T-helper 2 cell treated with Interferon-gamma antibody and Interleukin-4, amounts not matched to agents 5 μg/mL and 100 μg/mL, for 36 hours (primary cell): ENCODE measurements at regions not wholly inside any gene's neighbourhood (a gene's known extent, or its start where the extent isn't known, plus 50 kb on each side); places are given as distances from the start of the nearest gene placed in this dataset.

Experiments
- DNase-seq: peaks from one replicate; pipeline ENCODE4 v3.0.0; 2021; ENCODE audit warnings: low spot score
- H3K27ac Mint-ChIP-seq: one replicate; pipeline ENCODE4 v1.8.0; 2021; ENCODE audit warnings: mild to moderate bottlenecking, mixed read lengths
- H3K27me3 Mint-ChIP-seq: one replicate; pipeline ENCODE4 v1.8.0; 2021; ENCODE audit warnings: low read depth, mixed read lengths
- H3K36me3 Mint-ChIP-seq: one replicate; pipeline ENCODE4 v1.8.0; 2021; ENCODE audit warnings: low read depth, mixed read lengths
- H3K4me1 Mint-ChIP-seq: one replicate; pipeline ENCODE4 v1.8.0; 2021; ENCODE audit warnings: low read depth, mixed read lengths
- H3K4me3 Mint-ChIP-seq: one replicate; pipeline ENCODE4 v1.8.0; 2022; ENCODE audit warnings: mild to moderate bottlenecking, moderate library complexity, mixed read lengths
- H3K9me3 Mint-ChIP-seq: one replicate; pipeline ENCODE4 v1.8.0; 2021; ENCODE audit warnings: mixed read lengths

GRCh38 chrX:10759141-10759799, 138.9 kb upstream of the MID1 start:
- no peaks in the 10 kb centered on the region for H3K4me1 Mint-ChIP-seq
- H3K27ac Mint-ChIP-seq = no peak overlapping the region
- no peaks in the 10 kb centered on the region for H3K9me3 Mint-ChIP-seq
- H3K4me3 Mint-ChIP-seq = no peak overlapping the region
- H3K36me3 Mint-ChIP-seq = no peaks in the 10 kb centered on the region
- DNase-seq = no peak
- H3K27me3 Mint-ChIP-seq = no peaks in the 10 kb centered on the region

GRCh38 chrX:10761447-10761846, 141.1 kb upstream of the MID1 start:
- DNase-seq = no peak
- Mint-ChIP-seq H3K27me3 (no peaks in the 10 kb centered on the region), H3K27ac (no peak overlapping the region), H3K4me3 (no peak overlapping the region), H3K4me1 (no peaks in the 10 kb centered on the region), H3K36me3 (no peaks in the 10 kb centered on the region), H3K9me3 (no peaks in the 10 kb centered on the region)

GRCh38 chrX:10769195-10769594, 148.8 kb upstream of the MID1 start:
- Mint-ChIP-seq H3K27ac (no peak overlapping the region), H3K4me3 (no peak overlapping the region), H3K4me1 (no peaks in the 10 kb centered on the region), H3K9me3 (no peaks in the 10 kb centered on the region), H3K36me3 (no peaks in the 10 kb centered on the region), H3K27me3 (no peaks in the 10 kb centered on the region)
- no peak for DNase-seq

- Mint-ChIP-seq H3K36me3 (no peaks in the 10 kb centered on the region), H3K9me3 (no peaks in the 10 kb centered on the region), H3K4me1 (no peaks in the 10 kb centered on the region), H3K27me3 (no peaks in the 10 kb centered on the region), H3K27ac (no peak overlapping the region), H3K4me3 (no peak overlapping the region)
- DNase-seq = no peak
Observed at GRCh38 chrX:10769696-10770619, 149.6 kb upstream of the MID1 start.

- H3K27ac Mint-ChIP-seq = no peak overlapping the region
- no peaks in the 10 kb centered on the region for H3K36me3 Mint-ChIP-seq
- H3K4me1 Mint-ChIP-seq = no peaks in the 10 kb centered on the region
- H3K4me3 Mint-ChIP-seq = no peak overlapping the region
- H3K27me3 Mint-ChIP-seq = no peaks in the 10 kb centered on the region
- H3K9me3 Mint-ChIP-seq = no peaks in the 10 kb centered on the region
- DNase-seq = no peak
Observed at GRCh38 chrX:10773318-10773717, 152.9 kb upstream of the MID1 start.

GRCh38 chrX:10781847-10782530, 161.6 kb upstream of the MID1 start:
- DNase-seq = no peak
- Mint-ChIP-seq H3K9me3 (no peaks in the 10 kb centered on the region), H3K4me1 (no peaks in the 10 kb centered on the region), H3K27me3 (no peaks in the 10 kb centered on the region), H3K36me3 (no peaks in the 10 kb centered on the region), H3K27ac (no peak overlapping the region), H3K4me3 (no peak overlapping the region)

- H3K9me3 Mint-ChIP-seq = no peaks in the 10 kb centered on the region
- H3K4me1 Mint-ChIP-seq = no peaks in the 10 kb centered on the region
- H3K27ac Mint-ChIP-seq = no peak overlapping the region
- H3K4me3 Mint-ChIP-seq = no peak overlapping the region
- DNase-seq = no peak
- H3K27me3 Mint-ChIP-seq = no peaks in the 10 kb centered on the region
- H3K36me3 Mint-ChIP-seq = no peaks in the 10 kb centered on the region
Observed at GRCh38 chrX:10783451-10783995, 163.1 kb upstream of the MID1 start.

- no peaks in the 10 kb centered on the region for H3K4me1 Mint-ChIP-seq
- no peaks in the 10 kb centered on the region for H3K9me3 Mint-ChIP-seq
- H3K4me3 Mint-ChIP-seq = no peak overlapping the region
- H3K27ac Mint-ChIP-seq = no peak overlapping the region
- no peaks in the 10 kb centered on the region for H3K36me3 Mint-ChIP-seq
- no peak for DNase-seq
- no peaks in the 10 kb centered on the region for H3K27me3 Mint-ChIP-seq
Observed at GRCh38 chrX:10787264-10787663, 166.9 kb upstream of the MID1 start.

- H3K27me3 Mint-ChIP-seq = no peaks in the 10 kb centered on the region
- DNase-seq = no peak
- no peaks in the 10 kb centered on the region for H3K9me3 Mint-ChIP-seq
- no peak overlapping the region for H3K4me3 Mint-ChIP-seq
- no peaks in the 10 kb centered on the region for H3K36me3 Mint-ChIP-seq
- H3K4me1 Mint-ChIP-seq = no peaks in the 10 kb centered on the region
- no peak overlapping the region for H3K27ac Mint-ChIP-seq
Observed at GRCh38 chrX:10794203-10794630, 173.8 kb upstream of the MID1 start.

- DNase-seq = no peak
- H3K27me3 Mint-ChIP-seq = no peaks in the 10 kb centered on the region
- no peak overlapping the region for H3K4me3 Mint-ChIP-seq
- no peaks in the 10 kb centered on the region for H3K4me1 Mint-ChIP-seq
- no peaks in the 10 kb centered on the region for H3K36me3 Mint-ChIP-seq
- H3K9me3 Mint-ChIP-seq = no peaks in the 10 kb centered on the region
- H3K27ac Mint-ChIP-seq = no peak overlapping the region
Observed at GRCh38 chrX:10795721-10796120, 175.3 kb upstream of the MID1 start.

GRCh38 chrX:10797466-10797865, 177.1 kb upstream of the MID1 start:
- DNase-seq = no peak
- Mint-ChIP-seq H3K36me3 (no peaks in the 10 kb centered on the region), H3K27ac (no peak overlapping the region), H3K9me3 (no peaks in the 10 kb centered on the region), H3K27me3 (no peaks in the 10 kb centered on the region), H3K4me1 (no peaks in the 10 kb centered on the region), H3K4me3 (no peak overlapping the region)

- no peaks in the 10 kb centered on the region for H3K27me3 Mint-ChIP-seq
- no peaks in the 10 kb centered on the region for H3K9me3 Mint-ChIP-seq
- H3K27ac Mint-ChIP-seq = no peak overlapping the region
- no peaks in the 10 kb centered on the region for H3K4me1 Mint-ChIP-seq
- no peaks in the 10 kb centered on the region for H3K36me3 Mint-ChIP-seq
- H3K4me3 Mint-ChIP-seq = no peak overlapping the region
- DNase-seq = no peak
Observed at GRCh38 chrX:10798041-10798440, 177.7 kb upstream of the MID1 start.

GRCh38 chrX:10800796-10801195, 180.4 kb upstream of the MID1 start:
- no peaks in the 10 kb centered on the region for H3K27me3 Mint-ChIP-seq
- H3K36me3 Mint-ChIP-seq = no peaks in the 10 kb centered on the region
- no peak overlapping the region for H3K4me3 Mint-ChIP-seq
- no peaks in the 10 kb centered on the region for H3K9me3 Mint-ChIP-seq
- H3K27ac Mint-ChIP-seq = no peak overlapping the region
- H3K4me1 Mint-ChIP-seq = no peaks in the 10 kb centered on the region
- DNase-seq = no peak

GRCh38 chrX:10811111-10811510, 190.7 kb upstream of the MID1 start:
- no peak for DNase-seq
- Mint-ChIP-seq H3K27me3 (no peaks in the 10 kb centered on the region), H3K36me3 (no peaks in the 10 kb centered on the region), H3K4me1 (no peaks in the 10 kb centered on the region), H3K27ac (no peak overlapping the region), H3K9me3 (no peaks in the 10 kb centered on the region), H3K4me3 (no peak overlapping the region)
